CD4-positive, alpha-beta memory T cell (primary cell): ENCODE measurements at regions not wholly inside any gene's neighbourhood (a gene's known extent, or its start where the extent isn't known, plus 50 kb on each side); places are given as distances from the start of the nearest gene placed in this dataset.

ENCODE experiments used
- CTCF ChIA-PET: fragments of 350-600 bp; sonication (Branson Sonifier 250); formaldehyde crosslinking; loops from one replicate; lab custom pipeline; 2021; ENCODE audit warnings: inconsistent platforms; ENCODE audit not compliant: partially characterized antibody; lab: Charles Lee
- POLR2A ChIA-PET: fragments of 350-600 bp; sonication (Branson Sonifier 250); formaldehyde crosslinking; loops from one replicate; lab custom pipeline; 2021; ENCODE audit not compliant: partially characterized antibody; lab: Charles Lee
- DNase-seq, 5 donors: peaks; one replicate each; pipeline versions ENCODE4 v3.0.0 to v3.0.0-alpha.2; 2020 to 2022; ENCODE audit warnings: mixed read lengths in 1 of 5
- H3K27ac ChIP-seq: one replicate; pipeline ENCODE4 v1.7.0; 2013; ENCODE audit warnings: low read depth, low read length
- H3K27me3 ChIP-seq: 2 replicates; pipeline ENCODE4 v1.7.0; 2013; ENCODE audit warnings: mild to moderate bottlenecking, low read length, moderate library complexity; ENCODE audit not compliant: insufficient read depth
- H3K36me3 ChIP-seq: 2 replicates; pipeline ENCODE4 v1.7.0; 2013; ENCODE audit warnings: mild to moderate bottlenecking, low read length, moderate library complexity; ENCODE audit not compliant: insufficient read depth
- H3K4me1 ChIP-seq: 2 replicates; pipeline ENCODE4 v1.7.0; 2013; ENCODE audit warnings: mild to moderate bottlenecking, low read length, moderate library complexity; ENCODE audit not compliant: insufficient read depth
- H3K4me3 ChIP-seq, 2 donors: one replicate each; pipeline ENCODE4 v1.7.0; 2013; ENCODE audit warnings: low read length in 2 of 2, mild to moderate bottlenecking in 1 of 2
- H3K9me3 ChIP-seq, 2 donors: one replicate each; pipeline ENCODE4 v1.7.0; 2013; ENCODE audit warnings: low read length in 2 of 2, control low read depth in 1 of 2; ENCODE audit not compliant: control insufficient read depth in 1 of 2
- H3K27ac Mint-ChIP-seq, 7 donors: one replicate each; pipeline ENCODE4 v1.8.0; 2020 to 2021; ENCODE audit warnings: mixed read lengths in 7 of 7, mild to moderate bottlenecking in 6 of 7, inconsistent platforms in 3 of 7, moderate library complexity in 3 of 7
- H3K27me3 Mint-ChIP-seq, 2 donors: one replicate each; pipeline ENCODE4 v1.8.0; 2020 to 2021; ENCODE audit warnings: mixed read lengths in 2 of 2
- H3K36me3 Mint-ChIP-seq, 2 donors: one replicate each; pipeline ENCODE4 v1.8.0; 2020 to 2021; ENCODE audit warnings: mixed read lengths in 2 of 2, inconsistent platforms in 1 of 2, mild to moderate bottlenecking in 1 of 2
- H3K4me1 Mint-ChIP-seq, 4 donors: one replicate each; pipeline ENCODE4 v1.8.0; 2020 to 2021; ENCODE audit warnings: mixed read lengths in 4 of 4, mild to moderate bottlenecking in 1 of 4
- H3K4me3 Mint-ChIP-seq, 8 donors: one replicate each; pipeline ENCODE4 v1.8.0; 2020 to 2021; ENCODE audit warnings: mixed read lengths in 8 of 8, mild to moderate bottlenecking in 7 of 8, moderate library complexity in 6 of 8, inconsistent platforms in 3 of 8
- H3K9me3 Mint-ChIP-seq, 8 donors: one replicate each; pipeline ENCODE4 v1.8.0; 2020 to 2021; ENCODE audit warnings: mixed read lengths in 8 of 8, mild to moderate bottlenecking in 5 of 8, inconsistent platforms in 3 of 8, moderate library complexity in 1 of 8
- intact Hi-C: fragments of 100-400 bp; cut with micrococcal nuclease; formaldehyde crosslinking; loops from one replicate; pipeline ENCODE4 v1.15.1; 2023

DNA sequence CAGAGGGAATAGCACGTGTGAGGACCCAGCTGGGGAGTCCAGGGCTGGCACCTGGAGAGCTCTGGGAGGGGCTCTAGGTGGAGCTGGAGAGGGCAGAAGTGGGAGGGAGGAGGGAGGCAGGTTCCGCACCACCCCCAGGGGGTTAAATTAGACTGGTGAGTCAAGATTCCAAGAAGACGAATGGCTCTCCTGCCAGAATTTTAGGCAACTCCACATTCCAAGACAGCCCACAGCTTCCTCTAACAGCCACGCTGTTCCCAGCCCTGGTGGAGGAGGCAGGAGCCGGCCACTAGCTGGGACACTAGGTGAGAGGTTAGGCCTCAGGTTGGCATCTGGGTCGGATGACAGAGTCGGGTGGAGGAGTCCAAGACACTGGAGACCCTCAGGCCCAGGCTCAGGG, 60.2 kb downstream of the TFAP2C start:
- DNase-seq: no peak
- peaks cover 0 to 5% (median 0%) of the 10 kb centered on the region in 4 donors for H3K4me1 Mint-ChIP-seq
- Histone ChIP-seq H3K27me3 (no peaks in the 10 kb centered on the region), H3K27ac (no peak overlapping the region), H3K4me1 (no peaks in the 10 kb centered on the region), H3K4me3 (no peak overlapping the region), H3K36me3 (no peaks in the 10 kb centered on the region), H3K9me3 (no peaks in the 10 kb centered on the region)
- H3K4me3 Mint-ChIP-seq: no peak overlapping the region
- peaks cover 0 to 3% of the 10 kb centered on the region in 2 donors for H3K27me3 Mint-ChIP-seq
- no peak overlapping the region for H3K27ac Mint-ChIP-seq
- peaks cover 0 to 3% (median 2%) of the 10 kb centered on the region in 8 donors for H3K9me3 Mint-ChIP-seq
- H3K36me3 Mint-ChIP-seq: no peaks in the 10 kb centered on the region
- ChIA-PET CTCF (no interaction called here), POLR2A (no interaction called here)
- intact Hi-C loops: no loop called here

DNA sequence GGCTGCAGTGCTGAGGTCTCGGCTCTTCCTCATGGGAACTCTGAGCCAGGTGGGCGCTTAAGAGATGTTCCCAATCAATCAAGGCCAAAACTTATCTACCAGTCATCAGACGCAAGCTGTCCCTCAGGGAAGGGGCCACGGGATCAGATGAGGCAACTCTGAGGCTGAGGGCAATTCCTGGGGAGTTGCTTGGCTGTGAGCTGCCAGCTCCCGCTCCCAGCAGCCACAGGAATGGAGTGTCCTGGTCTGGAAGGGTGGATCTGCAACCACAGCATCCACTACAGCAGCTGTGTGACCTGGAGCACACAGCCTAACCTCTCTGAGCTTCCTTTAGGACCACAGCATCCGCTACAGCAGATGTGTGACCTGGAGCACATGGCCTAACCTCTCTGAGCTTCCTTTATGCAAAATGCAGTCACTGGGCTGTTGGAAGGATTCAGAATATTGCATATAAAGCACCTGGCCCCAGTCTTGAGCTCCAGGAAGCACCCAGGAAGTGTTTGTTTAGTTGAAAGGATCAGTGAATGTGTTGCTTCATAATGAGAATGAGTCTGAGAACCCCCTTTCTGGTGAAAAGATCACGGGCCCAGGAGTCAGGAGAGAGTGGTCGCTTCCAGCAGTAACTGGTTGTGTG, 60.9 kb downstream of the TFAP2C start:
- H3K4me1 Mint-ChIP-seq: peaks cover 0 to 5% (median 0%) of the 10 kb centered on the region in 4 donors
- no peak overlapping the region for H3K4me3 Mint-ChIP-seq
- ChIA-PET CTCF (no interaction called here), POLR2A (no interaction called here)
- no peaks in the 10 kb centered on the region for H3K9me3 ChIP-seq
- H3K36me3 Mint-ChIP-seq: no peaks in the 10 kb centered on the region
- intact Hi-C loops: no loop called here
- H3K27ac Mint-ChIP-seq: no peak overlapping the region
- no peaks in the 10 kb centered on the region for H3K27me3 ChIP-seq
- no peaks in the 10 kb centered on the region for H3K36me3 ChIP-seq
- DNase-seq: no peak
- no peak overlapping the region for H3K27ac ChIP-seq
- H3K4me1 ChIP-seq: no peaks in the 10 kb centered on the region
- no peak overlapping the region for H3K4me3 ChIP-seq
- peaks cover 0 to 3% of the 10 kb centered on the region in 2 donors for H3K27me3 Mint-ChIP-seq
- peaks cover 0 to 3% (median 2%) of the 10 kb centered on the region in 8 donors for H3K9me3 Mint-ChIP-seq

DNA sequence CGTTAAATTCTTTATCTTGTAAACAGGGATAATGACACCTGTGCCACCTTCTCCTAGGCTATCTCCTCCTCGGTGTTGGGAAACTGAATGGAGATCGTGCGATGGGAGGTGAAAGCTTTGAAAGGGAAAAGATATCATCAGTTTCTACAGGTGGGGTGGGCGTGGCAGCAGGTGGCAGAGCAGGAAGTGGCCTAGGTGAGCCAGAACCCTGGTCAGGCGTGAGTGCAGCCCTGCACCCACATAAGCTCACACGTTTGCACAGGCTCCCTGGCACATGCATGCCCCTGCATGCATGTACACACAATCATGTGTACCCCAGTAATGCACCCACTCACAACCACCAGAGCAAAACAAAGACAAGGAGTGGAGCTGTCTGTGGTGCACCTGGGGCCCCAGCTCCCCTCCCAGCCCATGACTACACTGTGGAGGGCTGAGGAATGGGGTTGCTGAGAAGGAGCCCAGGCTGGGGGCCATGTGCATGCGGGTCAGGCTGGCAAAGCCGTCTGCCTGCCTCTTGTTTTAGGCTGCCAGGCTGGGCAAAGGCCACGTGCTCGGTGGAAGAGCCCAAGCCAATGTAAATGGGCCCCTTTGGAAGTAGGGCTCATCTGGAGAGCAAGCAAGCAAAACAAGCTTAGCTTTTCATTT, 61.5 kb downstream of the TFAP2C start:
- intact Hi-C loops: no loop called here
- Mint-ChIP-seq H3K36me3 (no peaks in the 10 kb centered on the region), H3K4me1 (peaks cover 0 to 5% (median 0%) of the 10 kb centered on the region in 4 donors), H3K27me3 (peaks cover 0 to 3% of the 10 kb centered on the region in 2 donors), H3K4me3 (no peak overlapping the region), H3K9me3 (peaks cover 0 to 3% (median 2%) of the 10 kb centered on the region in 8 donors), H3K27ac (no peak overlapping the region)
- DNase-seq: no peak
- CTCF ChIA-PET: no interaction called here
- Histone ChIP-seq H3K36me3 (no peaks in the 10 kb centered on the region), H3K4me3 (no peak overlapping the region), H3K4me1 (no peaks in the 10 kb centered on the region), H3K9me3 (no peaks in the 10 kb centered on the region), H3K27me3 (no peaks in the 10 kb centered on the region), H3K27ac (no peak overlapping the region)
- POLR2A ChIA-PET: no interaction called here

DNA sequence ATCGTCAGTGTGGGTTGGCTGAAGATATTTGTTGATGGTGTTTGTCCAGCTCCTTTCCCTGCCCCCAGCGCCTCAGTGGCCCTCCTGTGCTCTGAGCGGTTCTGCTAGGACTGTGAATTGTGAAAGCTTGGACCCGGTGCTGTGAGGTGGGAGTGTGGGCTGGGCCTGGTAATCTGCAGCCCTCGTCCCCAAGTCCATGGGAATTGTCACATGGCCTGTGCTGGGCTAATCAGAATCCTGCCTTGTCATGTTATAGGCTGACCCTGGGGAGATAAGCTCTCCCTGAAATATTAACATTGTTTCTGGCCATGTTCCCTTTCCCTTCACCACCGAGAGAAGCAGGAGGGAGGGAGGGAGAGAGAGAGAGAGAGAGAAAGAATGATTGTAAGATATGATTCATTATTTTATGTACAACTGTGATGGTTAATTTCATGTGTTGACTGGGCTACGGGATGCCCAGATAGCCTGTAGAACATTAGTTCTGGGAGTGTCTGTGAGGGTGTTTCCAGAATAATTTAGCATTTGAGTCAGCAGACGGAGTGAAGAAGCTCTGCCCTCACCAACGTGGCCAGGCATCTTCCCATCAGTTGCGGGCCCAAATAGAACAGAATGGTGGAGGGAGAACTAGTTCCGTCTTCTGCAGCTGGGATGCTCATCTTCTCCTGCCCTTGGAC, 62.4 kb downstream of the TFAP2C start:
- POLR2A ChIA-PET: no interaction called here
- Histone ChIP-seq H3K27ac (no peak overlapping the region), H3K36me3 (no peaks in the 10 kb centered on the region), H3K4me3 (no peak overlapping the region), H3K27me3 (no peaks in the 10 kb centered on the region), H3K9me3 (no peaks in the 10 kb centered on the region), H3K4me1 (no peaks in the 10 kb centered on the region)
- Mint-ChIP-seq H3K4me3 (no peak overlapping the region), H3K9me3 (peaks cover 0 to 3% (median 2%) of the 10 kb centered on the region in 8 donors), H3K4me1 (peaks cover 0 to 5% (median 0%) of the 10 kb centered on the region in 4 donors), H3K27ac (no peak overlapping the region), H3K27me3 (peaks cover 0 to 3% of the 10 kb centered on the region in 2 donors), H3K36me3 (no peaks in the 10 kb centered on the region)
- DNase-seq: no peak
- CTCF ChIA-PET: no interaction called here
- intact Hi-C loops: no loop called here

DNA sequence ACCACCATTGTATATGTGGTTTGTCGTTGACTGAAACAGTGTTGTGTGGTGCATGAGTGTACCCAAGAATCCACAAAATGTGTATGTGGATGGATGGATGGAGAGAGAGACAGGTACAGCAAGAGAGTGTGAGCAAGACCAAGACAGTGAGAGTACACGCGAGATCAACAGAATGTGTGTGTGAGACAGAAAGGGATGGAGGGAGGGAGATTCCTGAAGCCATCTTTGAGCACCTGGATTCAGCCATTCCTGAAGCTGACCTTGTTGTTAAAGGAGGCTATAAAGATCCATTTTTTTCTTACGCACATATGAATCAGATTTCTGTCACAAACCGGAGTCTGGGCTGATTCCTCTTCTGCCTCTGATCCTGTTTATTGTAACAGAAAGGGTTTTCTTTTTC, 64.1 kb downstream of the TFAP2C start:
- ChIA-PET POLR2A (no interaction called here), CTCF (no interaction called here)
- Mint-ChIP-seq H3K36me3 (no peaks in the 10 kb centered on the region), H3K27me3 (peaks cover 0 to 3% of the 10 kb centered on the region in 2 donors), H3K4me3 (no peak overlapping the region), H3K4me1 (peaks cover 0 to 5% (median 0%) of the 10 kb centered on the region in 4 donors), H3K9me3 (peaks cover 0 to 3% (median 2%) of the 10 kb centered on the region in 8 donors), H3K27ac (no peak overlapping the region)
- Histone ChIP-seq H3K4me1 (no peaks in the 10 kb centered on the region), H3K27me3 (no peaks in the 10 kb centered on the region), H3K9me3 (no peaks in the 10 kb centered on the region), H3K4me3 (no peak overlapping the region), H3K36me3 (no peaks in the 10 kb centered on the region), H3K27ac (no peak overlapping the region)
- intact Hi-C loops: no loop called here
- no peak for DNase-seq

DNA sequence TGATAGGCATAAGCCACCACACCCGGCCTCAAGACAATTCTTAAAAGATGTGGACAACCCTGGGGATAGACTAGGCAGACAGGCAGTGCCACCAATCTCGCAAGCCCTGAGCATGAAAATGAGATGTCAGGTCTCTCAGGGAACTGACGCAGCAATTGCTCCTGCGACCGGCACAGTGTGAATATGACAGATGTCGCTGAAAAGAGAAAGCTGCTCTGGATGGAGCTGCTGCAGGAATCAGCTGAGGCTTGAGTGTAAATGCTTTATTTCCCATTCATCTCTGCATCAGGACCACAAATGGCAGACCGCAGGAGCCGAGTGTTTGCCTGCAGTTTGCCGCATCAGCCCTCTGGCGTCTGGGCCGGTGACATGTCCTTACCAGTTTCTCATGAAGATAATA, 68.4 kb downstream of the TFAP2C start:
- POLR2A ChIA-PET: no interaction called here
- H3K9me3 ChIP-seq: no peaks in the 10 kb centered on the region
- H3K27ac ChIP-seq: no peak overlapping the region
- Mint-ChIP-seq H3K27me3 (peaks cover 2 to 3% of the 10 kb centered on the region in 2 donors), H3K36me3 (no peaks in the 10 kb centered on the region), H3K9me3 (peaks cover 0 to 4% (median 2%) of the 10 kb centered on the region in 8 donors), H3K27ac (no peak overlapping the region), H3K4me1 (no peaks in the 10 kb centered on the region), H3K4me3 (no peak overlapping the region)
- no peak overlapping the region for H3K4me3 ChIP-seq
- intact Hi-C loops: no loop called here
- no peak for DNase-seq
- H3K27me3 ChIP-seq: no peaks in the 10 kb centered on the region
- H3K4me1 ChIP-seq: no peaks in the 10 kb centered on the region
- no peaks in the 10 kb centered on the region for H3K36me3 ChIP-seq
- CTCF ChIA-PET: no interaction called here

DNA sequence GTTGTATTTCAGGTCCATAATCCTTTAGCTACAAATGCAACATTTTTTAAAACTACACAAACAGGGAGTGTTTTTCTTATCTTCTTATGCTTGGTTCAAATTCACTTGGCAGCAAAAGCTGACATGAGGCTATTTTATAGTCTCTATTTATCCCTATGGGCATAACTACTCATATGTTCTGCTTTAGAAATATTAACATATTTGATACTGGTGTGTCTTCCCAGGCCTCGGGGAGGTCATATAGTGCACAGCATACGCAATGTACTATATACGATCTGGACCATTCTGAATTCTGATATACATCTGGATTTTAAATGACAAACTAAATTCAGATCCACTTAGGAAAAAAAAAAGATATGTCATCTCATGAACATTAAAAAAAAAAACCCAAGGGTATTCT, 69.2 kb downstream of the TFAP2C start:
- CTCF ChIA-PET: no interaction called here
- POLR2A ChIA-PET: no interaction called here
- no peak overlapping the region for H3K4me3 ChIP-seq
- no peaks in the 10 kb centered on the region for H3K36me3 ChIP-seq
- no peak overlapping the region for H3K27ac ChIP-seq
- H3K27me3 Mint-ChIP-seq: peaks cover 2 to 4% of the 10 kb centered on the region in 2 donors
- H3K9me3 Mint-ChIP-seq: peaks cover 0 to 4% (median 0%) of the 10 kb centered on the region in 8 donors
- no peaks in the 10 kb centered on the region for H3K9me3 ChIP-seq
- H3K4me1 ChIP-seq: no peaks in the 10 kb centered on the region
- DNase-seq: no peak
- no peaks in the 10 kb centered on the region for H3K36me3 Mint-ChIP-seq
- H3K4me1 Mint-ChIP-seq: no peaks in the 10 kb centered on the region
- no peak overlapping the region for H3K27ac Mint-ChIP-seq
- H3K27me3 ChIP-seq: no peaks in the 10 kb centered on the region
- no peak overlapping the region for H3K4me3 Mint-ChIP-seq
- intact Hi-C loops: no loop called here
